ENCODE measurements at regions not wholly inside any gene's neighbourhood (a gene's known extent, or its start where the extent isn't known, plus 50 kb on each side); places are given as distances from the start of the nearest gene placed in this dataset.

- H3K23ac ChIP-seq (ENCODE audit: insufficient read length): no peak overlapping the region
- no peak overlapping the region for H3K18ac ChIP-seq (ENCODE audit: extremely low read depth, low read length)
- no peaks in the 10 kb centered on the region; a peak in 1 of 7 replicates for H3K27me3 ChIP-seq (replicated peaks in 1 of 4; ENCODE audit: control insufficient read depth in 3 of 4, extremely low read depth in 1 of 4, insufficient read depth in 3 of 4, low read length in 3 of 4)
- H3K79me2 ChIP-seq (ENCODE audit: control insufficient read depth in 1 of 2, insufficient read depth in 2 of 2, low read length in 2 of 2): no peaks in the 10 kb centered on the region
- H3K4me2 ChIP-seq (ENCODE audit: insufficient read depth in 1 of 2, low read depth in 2 of 2, low read length in 2 of 2): no peak overlapping the region
- H3K56ac ChIP-seq (replicated peaks; ENCODE audit: insufficient read length, low read depth, low read length): no peak overlapping the region
- no peak overlapping the region for H2AK5ac ChIP-seq (ENCODE audit: low read depth, low read length)
- no peaks in the 10 kb centered on the region for H4K20me1 ChIP-seq (replicated peaks in 1 of 2; ENCODE audit: control insufficient read depth in 1 of 2, insufficient read depth in 2 of 2, low read length in 2 of 2)
- H3K9me3 ChIP-seq (ENCODE audit: insufficient read depth in 2 of 2, low read depth in 1 of 2, low read length in 1 of 2): no peaks in the 10 kb centered on the region
- H4K5ac ChIP-seq (ENCODE audit: insufficient read length, low read depth, low read length): no peak overlapping the region
- no peak overlapping the region for H2BK120ac ChIP-seq (replicated peaks; ENCODE audit: low read depth, low read length)
- no peak overlapping the region for H3K4ac ChIP-seq (replicated peaks; ENCODE audit: insufficient read length, low read depth, low read length)
- DNase-seq (ENCODE audit: low read depth in 1 of 2, low spot score in 2 of 2): peak in 1 of 2 experiments; percentile 33
- no peak overlapping the region for H2BK12ac ChIP-seq (ENCODE audit: low read depth, low read length)
- no peak overlapping the region for H2BK20ac ChIP-seq (ENCODE audit: low read length)
- H3K27ac ChIP-seq (ENCODE audit: low read depth, low read length): no peak overlapping the region
- ChIA-PET CTCF (ENCODE audit: partially characterized antibody) (interaction anchor here (1.6 kb wide), 1 partner anchor 61 kb away, joined by 3 read pairs; no protein-coding TSS in a partner anchor), POLR2A (ENCODE audit: partially characterized antibody) (no interaction called here)
- peak overlapping the region in 1 of 4 experiments; percentile 21; a peak in 1 of 8 replicates for H3K4me3 ChIP-seq (ENCODE audit: extremely low read depth in 1 of 4, insufficient read depth in 2 of 4, low read depth in 3 of 4, low read length in 4 of 4)
- 32% methylated on average over 6 of the region's 6 CpGs; no CpG with 5 or more reads in 1 of the 2 experiments for WGBS, 2 experiments (ENCODE audit: extremely low coverage in 1 of 2, insufficient coverage in 1 of 2, insufficient read length in 1 of 2, insufficient replicate concordance in 2 of 2, low coverage in 1 of 2, low lambda C conversion rate in 2 of 2, missing lambda C conversion rate in 1 of 2)
- no peak overlapping the region for H2AFZ ChIP-seq (ENCODE audit: low read length)
- no peak overlapping the region for H4K8ac ChIP-seq (ENCODE audit: extremely low read depth, insufficient read depth, low read length)
- TF ChIP-seq CTCF (IDR thresholded peaks at IDR 0.05; ENCODE audit: control extremely low read depth in 1 of 3, insufficient read depth in 1 of 3, low read depth in 1 of 3, low read length in 3 of 3) (no peak), SRF (IDR thresholded peaks at IDR 0.05; ENCODE audit: low read depth, low read length) (no peak), ASH2L (IDR thresholded peaks at IDR 0.05; ENCODE audit: low read length) (no peak), MAX (IDR thresholded peaks at IDR 0.05) (peak; percentile 24; the same call in 1 of the 2 replicates), SP4 (IDR thresholded peaks at IDR 0.05; ENCODE audit: low read length) (no peak), RAD21 (IDR thresholded peaks at IDR 0.05 in 1 of 2, conservative IDR thresholded peaks at IDR 0.05 in 1 of 2; ENCODE audit: low read depth in 2 of 2, low read length in 2 of 2) (no peak), RFX5 (IDR thresholded peaks at IDR 0.05; ENCODE audit: borderline replicate concordance, low read depth, low read length) (no peak), TCF12 (IDR thresholded peaks at IDR 0.05; ENCODE audit: low read depth, low read length) (no peak), RNF2 (IDR thresholded peaks at IDR 0.05; ENCODE audit: borderline replicate concordance, low read depth, low read length, missing control alignments, poor library complexity, severe bottlenecking) (no peak)
- peaks cover 0 to 6% (median 2%) of the 10 kb centered on the region in 4 experiments; a peak in 2 of 7 replicates for H3K4me1 ChIP-seq (replicated peaks in 1 of 4; ENCODE audit: control insufficient read depth in 3 of 4, insufficient read depth in 4 of 4, low read length in 3 of 4)
- H3K23me2 ChIP-seq (ENCODE audit: low read depth, low read length): no peaks in the 10 kb centered on the region
- H2BK15ac ChIP-seq (ENCODE audit: low read length): no peak overlapping the region
- H3K9ac ChIP-seq (replicated peaks in 1 of 4; ENCODE audit: extremely low read depth in 1 of 4, low read depth in 3 of 4, low read length in 3 of 4): no peak overlapping the region
- no peak overlapping the region for H4K91ac ChIP-seq (replicated peaks; ENCODE audit: insufficient read length, low read length)
- no peak overlapping the region for H3K14ac ChIP-seq (ENCODE audit: insufficient read length)
- H2BK5ac ChIP-seq (ENCODE audit: low read depth, low read length): no peak overlapping the region
- H3K36me3 ChIP-seq (ENCODE audit: control insufficient read depth in 2 of 4, insufficient read depth in 4 of 4, low read length in 3 of 4): no peaks in the 10 kb centered on the region
- no peaks in the 10 kb centered on the region for H3K79me1 ChIP-seq (ENCODE audit: low read depth, low read length)
- FAIRE-seq: peak; percentile 76
These were observed 422.5 kb upstream of the OPRM1 start for GRCh38 chr6:153616506-153616905.
